ENCODE measurements at regions not wholly inside any gene's neighbourhood (a gene's known extent, or its start where the extent isn't known, plus 50 kb on each side); places are given as distances from the start of the nearest gene placed in this dataset.

- no peak for DNase-seq
These were observed 1149.2 kb upstream of the AUTS2 start for GRCh38 chr7:68449099-68449498.

DNA sequence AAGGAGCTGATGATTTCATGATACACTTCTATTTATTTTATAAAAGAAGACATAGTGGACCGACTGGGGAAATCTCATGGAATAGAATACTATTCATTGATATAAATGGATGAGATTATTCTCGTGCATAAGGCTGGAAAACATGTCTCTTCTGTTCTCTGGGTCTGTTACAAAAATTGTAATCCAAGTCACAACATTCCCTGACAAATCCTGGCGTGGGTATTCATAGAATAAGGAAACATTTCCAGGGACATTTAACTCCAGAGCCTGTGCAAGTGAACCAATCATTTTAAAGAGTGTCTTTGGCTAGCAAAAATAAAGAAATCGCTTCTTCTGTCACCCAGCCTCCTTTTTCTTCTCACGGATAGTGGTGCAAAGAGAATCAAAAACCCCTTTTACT lies 1148.5 kb upstream of the AUTS2 start:
- no peak for DNase-seq

DNA sequence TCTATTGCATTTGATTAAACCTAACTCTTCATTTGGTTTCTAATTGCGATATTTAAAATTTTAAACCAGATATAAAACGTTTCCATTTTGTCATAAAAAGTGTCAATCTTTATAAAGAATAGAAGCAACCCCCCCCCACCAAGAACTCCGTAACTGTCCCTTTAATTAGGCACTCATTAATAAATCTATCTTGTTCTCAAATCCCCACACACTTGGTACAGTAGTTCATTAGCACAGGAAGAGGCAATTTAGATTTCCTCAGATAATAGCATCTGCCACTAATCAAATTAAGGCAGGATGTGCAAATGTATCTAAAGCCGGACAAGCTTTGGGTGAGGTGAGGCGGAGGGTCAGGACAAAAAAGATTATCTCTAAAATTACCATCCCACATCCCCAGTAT lies 1143.3 kb upstream of the AUTS2 start:
- DNase-seq, result no peak

DNA sequence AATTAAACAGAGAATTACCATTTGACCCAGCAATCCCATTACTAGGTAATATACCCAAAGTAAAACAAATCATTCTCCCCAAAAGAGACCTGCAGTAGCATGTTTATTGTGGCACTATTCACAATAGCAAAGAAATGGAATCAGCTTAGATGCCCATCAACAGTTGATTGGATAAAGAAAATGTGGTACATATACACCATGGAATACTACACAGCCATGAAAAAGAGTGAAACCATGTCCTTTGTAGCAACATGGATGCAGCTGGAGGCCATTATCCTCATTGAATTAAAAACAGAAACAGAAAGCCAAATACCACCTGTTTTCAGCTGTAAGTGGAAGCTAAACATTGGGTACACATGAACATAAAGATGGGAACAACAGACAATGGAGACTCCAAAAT lies 1141.8 kb upstream of the AUTS2 start:
- no peak for DNase-seq

DNA sequence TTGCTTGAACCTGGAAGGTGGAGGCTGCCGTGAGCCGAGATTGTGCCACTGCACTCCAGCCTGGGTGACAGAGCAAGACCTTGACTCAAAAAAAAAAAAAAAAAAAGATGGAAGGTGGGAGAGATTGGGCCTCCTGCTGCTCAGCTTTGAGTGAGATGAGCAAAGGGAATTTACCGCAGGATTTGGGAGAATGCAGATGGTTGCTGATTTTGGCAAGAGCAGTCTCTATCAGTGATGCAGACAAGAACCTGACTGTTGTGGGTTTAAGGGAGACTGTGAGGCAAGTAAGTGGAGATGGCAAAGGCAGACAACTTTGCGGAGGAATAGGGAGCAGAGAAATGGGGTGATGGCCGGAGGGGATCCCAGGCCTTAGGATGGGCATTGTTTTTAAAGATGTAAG lies 1140.8 kb upstream of the AUTS2 start:
- no peak for DNase-seq

DNA sequence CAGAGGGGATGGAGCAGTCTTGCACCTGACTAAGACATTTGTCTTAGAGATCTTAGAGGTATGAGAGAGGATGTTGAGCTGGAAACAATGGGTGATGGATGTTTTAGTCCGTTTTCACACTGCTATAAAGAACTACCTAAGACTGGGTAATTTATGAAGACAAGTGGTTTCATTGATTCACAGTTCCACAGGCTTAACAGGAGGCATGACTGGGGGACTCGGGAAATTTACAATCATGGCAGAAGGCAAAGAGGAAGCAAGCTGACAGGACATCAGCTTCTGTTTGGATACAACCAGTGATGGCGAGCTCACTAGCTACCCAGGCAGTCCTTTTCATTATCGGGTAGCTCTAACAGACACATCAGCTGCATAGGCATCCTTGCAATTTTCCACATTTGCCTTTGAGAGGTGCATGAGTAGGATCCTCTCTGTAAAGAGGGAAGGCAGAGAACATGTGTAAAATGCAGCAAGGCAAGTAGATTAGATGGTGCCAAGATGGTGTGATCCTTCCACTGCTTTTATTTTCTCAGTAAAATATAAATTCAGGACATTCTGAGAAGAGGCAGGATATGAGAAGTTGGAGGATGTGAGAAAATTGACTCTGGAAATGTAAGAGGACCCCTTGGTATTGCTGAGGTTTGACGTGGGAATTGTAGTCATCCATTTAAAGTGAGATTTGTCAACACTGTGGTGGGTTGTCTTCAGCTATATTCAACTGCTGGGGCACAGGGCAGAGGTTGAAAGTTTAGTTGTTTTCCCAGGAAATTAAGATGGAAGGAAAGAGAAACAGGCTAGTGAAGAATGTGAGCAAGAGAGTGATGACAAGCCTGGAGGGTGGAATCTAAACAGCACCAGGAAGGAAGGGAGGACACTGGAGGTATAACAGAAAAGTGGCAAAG lies 1140.0 kb upstream of the AUTS2 start:
- DNase-seq, result no peak

- DNase-seq, result no peak
These were observed 1136.8 kb upstream of the AUTS2 start for GRCh38 chr7:68461430-68461829.

DNA sequence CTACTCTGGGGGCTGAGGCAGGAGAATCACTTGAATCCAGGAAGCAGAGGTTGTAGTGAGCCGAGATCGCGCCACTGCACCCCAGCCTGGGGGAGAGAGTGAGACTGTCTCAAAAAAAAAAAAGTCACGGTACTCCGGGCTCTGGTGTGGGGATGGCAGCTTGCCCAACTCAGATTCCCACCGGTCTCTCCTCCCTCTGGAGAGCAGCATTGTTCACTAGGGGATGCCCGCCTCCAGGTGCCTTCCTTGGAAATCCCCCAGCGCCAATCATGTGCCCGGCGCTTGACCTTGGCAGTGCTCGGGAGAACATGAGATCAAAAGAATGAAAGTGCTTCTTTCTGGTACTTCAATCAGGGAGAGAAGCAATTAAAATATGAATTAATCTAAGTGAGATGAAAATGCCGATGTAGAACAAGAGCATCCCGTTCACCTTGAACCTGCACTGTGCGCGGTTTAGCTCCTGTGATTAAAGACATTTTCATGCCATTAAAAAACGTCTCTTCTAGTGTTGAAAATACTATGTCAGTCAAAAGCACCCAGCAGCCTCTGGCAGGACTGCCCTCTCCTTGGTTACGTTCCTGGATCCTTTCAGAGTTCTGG lies 1127.3 kb upstream of the AUTS2 start:
- DNase-seq, result no peak

DNA sequence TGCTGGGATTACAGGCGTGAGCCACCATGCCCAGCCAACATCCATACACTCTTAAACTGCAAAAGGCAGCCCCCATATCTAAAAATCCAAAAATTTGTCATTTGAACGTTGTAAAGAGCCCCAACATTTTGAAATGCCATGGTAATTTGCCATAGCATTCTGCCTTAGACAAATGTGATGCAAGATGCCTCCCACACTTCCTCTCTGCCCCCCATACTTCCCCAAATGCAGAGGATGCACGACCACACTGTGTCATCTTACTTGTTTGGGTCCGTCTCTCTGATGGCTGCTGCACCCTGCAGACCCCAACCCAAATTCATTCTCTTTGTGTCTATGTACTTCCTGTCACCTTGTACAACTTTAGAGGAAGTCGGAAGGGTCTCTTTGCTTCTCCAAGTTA lies 1125.6 kb upstream of the AUTS2 start:
- DNase-seq, result no peak

GRCh38 chr7:68474661-68475216 lies 1123.5 kb upstream of the AUTS2 start:
- DNase-seq, result no peak

DNA sequence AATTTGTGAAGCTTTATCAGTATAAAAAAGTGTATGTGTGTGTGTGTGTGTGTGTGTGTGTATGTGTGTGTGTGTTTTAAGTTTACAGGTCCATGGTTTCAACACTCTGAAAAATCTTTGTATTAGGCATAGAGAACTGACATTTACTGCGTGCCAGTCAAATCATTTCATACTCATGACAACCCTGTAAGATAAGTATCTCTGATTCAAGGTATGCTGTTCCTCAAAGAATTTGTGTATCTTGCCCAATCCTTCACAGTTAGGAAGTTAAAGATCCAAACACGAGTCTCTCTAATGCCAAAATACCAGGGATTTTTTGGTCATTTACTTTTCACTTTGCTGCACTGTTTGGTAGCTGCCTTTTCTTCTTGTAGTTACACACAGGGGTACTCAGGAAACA lies 1121.3 kb upstream of the AUTS2 start:
- DNase-seq, result no peak

GRCh38 chr7:68478326-68478725 lies 1119.9 kb upstream of the AUTS2 start:
- DNase-seq, result no peak

- no peak for DNase-seq
These were observed 1115.5 kb upstream of the AUTS2 start for GRCh38 chr7:68482800-68483199.

- DNase-seq, result no peak
These were observed 1113.5 kb upstream of the AUTS2 start for GRCh38 chr7:68484731-68485130.

DNA sequence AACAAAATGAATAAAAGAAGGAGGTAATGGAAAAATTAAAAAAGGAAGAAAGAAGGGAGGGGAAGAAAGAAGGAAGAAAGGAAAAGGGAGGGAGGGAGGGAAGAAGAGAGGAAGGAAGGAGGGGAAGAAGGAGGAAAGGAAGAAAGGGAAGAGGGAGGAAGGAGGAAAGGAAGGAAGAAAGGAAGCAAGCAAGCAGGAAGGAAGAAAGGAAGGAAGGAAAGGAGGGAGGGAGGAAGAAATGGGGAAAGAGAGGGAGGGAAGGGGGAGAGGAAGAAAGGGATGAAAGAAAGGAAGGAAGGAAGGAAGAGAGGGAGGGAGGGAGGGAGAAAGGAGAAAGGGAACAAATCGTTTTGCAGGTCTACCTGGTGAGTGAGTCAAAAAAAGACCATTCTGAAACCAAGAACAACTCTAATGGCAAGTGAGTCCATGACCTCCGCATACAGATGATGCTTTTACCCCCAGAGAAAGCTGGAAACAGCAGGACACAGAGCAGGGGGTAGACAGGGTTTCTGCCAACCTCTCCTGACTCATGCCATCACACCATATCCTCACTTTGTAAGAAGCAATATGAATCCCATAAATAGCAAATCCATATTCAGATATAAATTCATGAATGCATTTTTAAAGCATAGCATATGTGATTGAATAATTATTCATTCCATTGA lies 1112.9 kb upstream of the AUTS2 start:
- no peak for DNase-seq

GRCh38 chr7:68488341-68489060 lies 1109.8 kb upstream of the AUTS2 start:
- no peak for DNase-seq

GRCh38 chr7:68491523-68492358 lies 1106.5 kb upstream of the AUTS2 start:
- DNase-seq, result no peak

DNA sequence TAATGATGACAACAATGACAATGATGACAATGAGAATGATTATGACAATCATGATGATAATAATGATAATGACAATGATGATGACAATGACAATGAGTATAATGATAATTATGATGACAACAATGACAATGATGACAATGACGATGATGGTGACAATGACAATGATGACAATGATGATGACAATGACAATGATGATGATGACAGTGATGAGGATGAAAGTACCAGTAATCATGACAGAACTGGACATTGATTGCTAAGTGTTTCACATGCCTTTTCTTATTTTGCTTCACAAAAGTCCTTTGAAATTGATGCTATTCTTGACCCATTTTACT lies 1106.0 kb upstream of the AUTS2 start:
- no peak for DNase-seq

- no peak for DNase-seq
These were observed 1094.9 kb upstream of the AUTS2 start for GRCh38 chr7:68503400-68503799.

GRCh38 chr7:68504716-68505115 lies 1093.6 kb upstream of the AUTS2 start:
- no peak for DNase-seq

DNA sequence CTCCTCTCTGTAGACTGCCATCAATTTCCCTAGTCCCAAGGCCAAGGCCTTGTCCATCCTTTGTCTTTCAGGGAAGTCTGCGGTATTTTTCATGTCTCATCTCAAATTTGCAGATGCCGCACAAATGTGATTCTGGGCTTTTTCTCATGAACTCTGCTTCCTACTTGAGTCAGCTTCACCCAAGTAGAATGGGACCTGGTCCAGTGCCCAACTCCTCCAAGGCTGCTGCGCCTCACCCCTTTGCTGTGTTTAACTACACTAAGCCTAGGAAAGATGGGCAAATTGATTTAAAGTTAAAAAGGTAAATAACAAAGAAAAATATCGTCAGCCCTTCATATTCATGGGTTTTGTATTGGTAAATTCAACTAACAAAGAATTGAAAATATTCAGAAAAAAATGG lies 1092.6 kb upstream of the AUTS2 start:
- no peak for DNase-seq

DNA sequence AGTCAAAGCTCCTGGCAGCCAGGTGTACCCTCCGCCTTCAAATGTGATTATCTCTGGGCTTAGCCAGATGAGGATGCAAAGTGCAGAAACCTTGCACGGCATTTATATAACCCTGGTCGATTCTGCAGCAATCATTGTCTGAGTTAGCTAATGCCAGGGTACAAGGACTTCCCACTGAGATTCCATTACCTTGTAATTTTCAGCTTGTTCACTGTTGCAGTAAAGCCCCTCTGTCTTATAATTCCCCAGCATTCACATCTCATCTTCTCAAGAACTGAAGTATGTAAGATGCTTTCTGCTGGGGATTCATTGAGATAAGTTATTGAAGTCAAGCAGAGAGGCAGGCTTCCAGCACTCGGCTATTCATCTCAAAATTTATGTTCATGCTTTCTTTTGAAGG lies 1090.6 kb upstream of the AUTS2 start:
- no peak for DNase-seq

Data from AML-193 (cell line).